ENCODE measurements at regions not wholly inside any gene's neighbourhood (a gene's known extent, or its start where the extent isn't known, plus 50 kb on each side); places are given as distances from the start of the nearest gene placed in this dataset.

DNA sequence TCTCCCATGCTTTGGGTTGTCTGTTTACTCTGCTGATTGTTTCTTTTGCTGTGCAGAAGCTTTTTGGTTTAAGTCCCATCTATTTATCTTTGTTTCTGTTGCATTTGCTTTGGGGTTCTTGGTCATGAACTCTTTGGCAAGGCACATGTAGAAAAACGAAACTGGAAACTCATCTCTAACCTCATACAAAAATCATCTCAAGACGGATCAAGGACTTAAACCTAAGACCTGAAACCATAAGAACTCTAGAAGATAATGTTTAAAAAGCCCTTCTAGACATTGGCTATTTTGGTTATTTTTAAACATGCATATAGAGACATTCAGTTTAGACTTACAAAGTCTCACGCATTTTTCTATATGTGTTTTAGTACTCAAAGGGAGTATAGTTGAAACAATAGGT is 1164.3 kb upstream of the GYPC start:
- DNase-seq (ENCODE audit: low read depth in 3 of 3): no peak

DNA sequence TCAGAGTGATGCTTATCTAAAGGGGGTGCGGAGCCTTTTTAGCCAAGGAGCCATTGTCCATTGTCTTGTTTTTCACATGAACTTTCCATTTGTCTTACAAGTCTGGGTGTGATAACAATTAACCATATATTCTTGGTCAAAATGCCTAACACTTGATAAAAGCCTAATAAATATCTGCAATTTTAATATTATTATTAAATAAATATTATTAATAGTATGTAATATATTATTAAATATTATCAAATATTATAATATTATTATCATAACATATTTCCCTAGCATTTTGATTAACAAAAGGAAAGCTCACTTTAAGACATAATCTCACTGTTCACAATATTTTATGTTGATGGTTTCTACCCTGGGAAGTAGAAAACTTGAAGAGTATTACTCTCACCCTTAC is 1143.6 kb upstream of the GYPC start:
- DNase-seq (ENCODE audit: low read depth in 3 of 3): no peak

DNA sequence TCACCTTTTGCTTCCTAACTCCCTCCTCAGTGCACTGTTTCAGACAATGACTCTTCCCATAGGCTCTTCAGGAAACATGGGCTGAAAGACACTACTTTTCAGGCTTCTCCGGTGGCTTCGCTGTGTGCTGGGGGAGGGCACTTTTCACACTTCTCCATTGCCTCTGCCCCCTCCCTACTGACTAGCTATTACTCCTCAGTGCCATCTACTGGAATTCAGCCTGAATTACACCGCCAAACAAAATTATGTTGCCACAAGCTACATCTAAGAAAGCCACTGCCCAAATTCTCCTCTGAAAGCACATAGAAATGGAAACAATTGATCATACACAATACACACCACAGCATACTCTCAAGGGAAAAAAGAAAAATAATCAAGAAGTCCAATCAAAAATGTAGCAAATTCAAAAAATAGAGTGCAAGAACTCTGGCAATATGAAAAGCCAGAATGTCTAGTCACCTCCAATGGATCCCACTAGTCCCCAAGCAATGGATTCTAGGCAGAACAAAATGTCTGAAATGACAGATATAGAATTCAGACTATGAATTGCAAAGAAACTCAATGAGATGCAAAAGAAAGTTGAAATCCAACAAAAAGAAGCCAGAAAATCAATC is 1139.4 kb upstream of the GYPC start:
- no peak for DNase-seq (ENCODE audit: low read depth in 3 of 3)

DNA sequence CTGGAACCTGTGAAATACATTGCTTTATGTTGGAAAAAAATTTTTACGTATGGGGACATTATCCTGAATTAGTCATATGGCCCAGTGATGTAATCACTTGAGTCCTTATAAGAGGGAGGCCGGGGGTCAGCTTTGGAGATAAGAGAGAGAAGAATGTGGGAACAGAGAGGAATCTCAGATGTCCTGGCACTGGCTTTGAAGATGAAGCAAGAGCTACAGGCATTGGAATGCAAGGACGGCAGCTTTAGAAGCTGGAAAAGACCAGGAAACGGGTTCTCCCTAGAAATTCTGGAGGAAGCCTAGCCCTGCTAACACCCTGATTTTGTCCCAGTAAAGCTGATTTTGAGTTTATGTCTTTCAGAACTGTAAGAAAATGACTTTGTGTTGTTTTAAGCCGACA is 1129.9 kb upstream of the GYPC start:
- DNase-seq (ENCODE audit: low read depth in 3 of 3): no peak

DNA sequence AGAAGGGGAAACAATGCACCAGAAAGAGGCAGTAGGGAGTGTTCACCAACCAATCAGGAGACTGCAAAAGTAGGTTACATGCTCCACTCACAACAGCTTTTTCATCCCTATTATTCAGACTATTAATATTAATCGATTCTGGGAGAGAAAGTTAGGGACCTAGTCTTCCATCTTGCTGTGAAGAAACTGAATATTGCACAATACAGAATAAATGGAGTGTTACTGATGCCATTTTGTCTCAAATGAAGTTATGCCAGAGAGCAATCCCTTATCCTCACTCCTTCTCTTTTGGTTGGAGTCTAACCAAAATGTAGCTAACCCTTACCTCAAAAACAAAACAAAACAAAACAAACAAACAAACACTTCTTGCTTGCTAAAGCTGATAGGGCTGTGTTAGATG is 1120.9 kb upstream of the GYPC start:
- no peak for DNase-seq (ENCODE audit: low read depth in 3 of 3)

DNA sequence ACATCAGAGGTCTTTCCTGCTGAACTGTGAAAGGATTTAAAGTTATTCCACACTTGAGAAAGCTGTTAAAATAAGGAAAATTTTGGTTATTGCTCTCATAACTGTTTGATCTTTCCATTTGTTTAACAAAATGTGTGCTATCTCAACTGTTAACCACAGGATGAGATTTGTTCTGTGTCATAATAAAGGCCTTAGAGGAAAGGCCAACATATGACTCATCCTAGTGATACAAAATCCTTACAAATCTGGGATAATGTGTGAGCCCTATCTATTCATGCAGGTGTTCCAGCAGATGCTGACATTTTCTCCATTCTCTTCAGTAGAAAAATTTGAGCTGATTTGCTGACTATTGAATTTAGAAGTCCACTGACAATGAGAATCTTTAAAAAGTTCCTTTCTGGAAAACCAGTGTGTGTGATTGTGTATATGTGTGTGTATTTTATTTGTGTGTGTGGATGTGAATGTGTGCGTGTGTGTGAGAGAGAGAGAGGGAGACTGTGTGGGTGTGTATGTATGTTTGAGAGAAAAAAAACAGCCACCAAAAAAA is 1111.9 kb upstream of the GYPC start:
- no peak for DNase-seq (ENCODE audit: low read depth in 3 of 3)

DNA sequence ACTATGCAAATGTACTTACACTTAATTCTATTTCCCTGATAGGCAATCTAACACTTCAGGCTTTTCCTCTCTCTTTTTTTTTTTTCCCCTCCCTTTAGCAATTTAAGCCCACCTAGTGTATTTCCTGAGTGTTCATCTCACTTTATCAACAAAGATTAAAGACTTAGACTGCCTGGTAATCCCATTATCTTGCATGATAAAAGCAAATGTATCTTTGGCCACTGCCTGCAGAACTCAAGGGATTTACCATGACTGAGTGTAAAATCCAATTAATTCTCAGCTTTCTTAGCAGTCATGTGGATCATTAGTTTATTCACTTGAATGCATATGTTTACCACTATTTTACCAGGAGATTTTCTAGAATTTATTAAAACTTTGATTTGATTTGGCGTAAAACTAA is 1102.2 kb upstream of the GYPC start:
- no peak for DNase-seq (ENCODE audit: low read depth in 3 of 3)

DNA sequence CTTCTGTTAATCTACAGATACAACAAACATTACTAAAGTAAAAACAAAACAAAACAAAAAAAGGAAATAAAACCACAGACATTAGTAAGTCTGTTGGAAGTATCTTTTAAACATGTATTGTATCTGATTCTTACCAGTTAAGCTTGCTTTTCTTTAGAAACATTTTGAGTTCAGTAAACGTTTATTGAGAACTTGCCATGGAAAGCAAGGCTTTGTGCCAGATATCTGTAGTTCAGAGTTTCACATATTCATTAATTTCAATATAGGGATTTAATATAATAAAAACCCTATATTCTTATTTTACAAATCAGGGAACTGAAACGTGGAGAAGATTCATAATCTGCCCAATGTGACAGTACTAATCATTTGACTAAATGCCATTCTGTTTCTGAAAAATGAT is 1101.0 kb upstream of the GYPC start:
- DNase-seq (ENCODE audit: low read depth in 3 of 3): no peak

DNA sequence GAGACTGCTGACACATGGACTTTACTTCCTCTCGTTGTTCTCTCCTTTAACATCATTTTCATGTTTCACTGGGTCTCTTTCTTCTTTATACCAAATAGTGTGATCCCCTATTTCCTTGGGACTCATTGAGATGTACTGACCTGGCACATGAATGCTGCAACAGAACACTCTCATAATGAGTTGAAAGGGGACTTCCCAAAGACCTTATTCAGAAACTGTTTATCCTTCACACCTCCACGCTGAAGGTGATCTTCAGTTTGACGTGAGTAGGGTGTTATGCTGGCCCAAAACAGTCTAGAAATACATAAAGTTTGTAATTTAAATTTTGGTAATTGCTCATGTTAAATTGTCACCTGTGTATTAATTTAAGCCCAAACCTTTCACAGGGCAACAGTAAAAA is 1096.8 kb upstream of the GYPC start:
- no peak for DNase-seq (ENCODE audit: low read depth in 3 of 3)

DNA sequence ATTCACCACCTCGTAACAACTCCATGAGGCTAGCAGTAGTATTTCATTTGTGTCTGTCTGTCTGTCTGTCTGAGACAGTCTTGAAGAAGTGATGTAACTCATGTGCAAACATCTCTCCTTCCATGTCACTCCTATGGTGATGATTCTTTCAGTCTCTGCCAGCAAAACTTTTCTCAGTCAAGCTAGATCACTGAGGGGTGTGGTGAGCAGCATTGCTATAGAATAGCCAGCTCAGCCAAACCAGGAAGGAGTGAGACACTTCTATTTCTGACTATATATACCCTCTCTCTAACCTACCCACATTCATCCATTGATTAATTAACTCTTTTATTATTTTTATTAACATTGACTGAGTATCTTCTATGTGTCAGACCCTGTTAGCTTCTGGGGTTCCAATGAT is 1095.1 kb upstream of the GYPC start:
- DNase-seq (ENCODE audit: low read depth in 3 of 3): no peak

DNA sequence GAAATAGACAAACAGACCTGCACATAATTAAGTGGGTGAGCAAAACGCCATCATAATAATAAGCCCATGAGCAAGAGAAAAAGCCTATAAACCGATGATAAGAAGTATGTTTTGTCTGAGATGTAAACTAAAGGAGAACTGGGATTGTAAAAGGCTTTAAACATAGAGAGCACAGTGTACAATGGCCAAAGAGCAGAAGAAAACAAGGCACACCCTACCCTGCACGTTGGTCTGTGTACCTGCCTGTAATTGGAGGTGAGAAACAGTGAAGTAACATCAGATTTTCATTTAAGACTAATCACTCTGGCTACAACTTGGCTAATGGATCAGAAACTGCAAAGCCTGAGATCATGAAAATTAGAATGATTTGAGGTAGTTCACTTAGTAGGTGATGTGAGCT is 1094.7 kb upstream of the GYPC start:
- no peak for DNase-seq (ENCODE audit: low read depth in 3 of 3)

DNA sequence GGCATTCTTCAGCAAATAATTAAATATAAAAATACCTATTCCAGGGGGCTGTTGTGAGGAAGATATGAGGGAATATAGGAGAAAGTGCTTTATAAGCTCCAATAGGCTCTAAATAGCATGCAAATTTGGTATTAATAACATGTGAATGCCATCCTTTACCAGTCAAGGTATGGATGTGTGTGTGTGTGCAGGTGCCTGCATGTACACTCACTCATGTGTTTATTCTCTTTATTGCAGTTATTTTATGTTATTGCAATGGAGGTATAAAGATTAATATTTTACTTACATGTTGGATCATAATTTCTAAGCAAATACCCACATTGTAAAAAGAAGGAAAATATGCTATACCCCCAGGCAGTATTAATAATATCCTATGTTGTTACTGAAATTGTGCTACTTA is 1093.0 kb upstream of the GYPC start:
- DNase-seq (ENCODE audit: low read depth in 3 of 3): no peak

DNA sequence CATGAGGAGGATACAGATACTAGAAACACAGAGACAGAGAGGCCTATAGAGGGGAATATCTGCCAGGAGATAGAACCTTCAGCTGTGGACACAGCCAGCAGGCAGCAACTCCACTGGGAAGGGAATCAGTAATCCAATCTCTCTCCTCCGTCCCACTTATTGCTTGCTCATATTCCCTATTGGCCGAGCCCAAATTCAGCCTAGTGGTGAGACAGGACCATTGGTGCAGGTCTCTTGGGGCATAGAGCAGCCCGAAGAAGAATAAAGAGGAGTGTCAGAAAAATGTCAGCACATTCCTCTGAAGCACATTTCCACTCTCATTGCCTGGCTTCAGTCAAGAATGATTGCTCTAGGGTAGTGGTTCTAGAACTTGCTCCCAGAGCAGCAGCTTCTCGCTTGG is 1091.5 kb upstream of the GYPC start:
- no peak for DNase-seq (ENCODE audit: low read depth in 3 of 3)

DNA sequence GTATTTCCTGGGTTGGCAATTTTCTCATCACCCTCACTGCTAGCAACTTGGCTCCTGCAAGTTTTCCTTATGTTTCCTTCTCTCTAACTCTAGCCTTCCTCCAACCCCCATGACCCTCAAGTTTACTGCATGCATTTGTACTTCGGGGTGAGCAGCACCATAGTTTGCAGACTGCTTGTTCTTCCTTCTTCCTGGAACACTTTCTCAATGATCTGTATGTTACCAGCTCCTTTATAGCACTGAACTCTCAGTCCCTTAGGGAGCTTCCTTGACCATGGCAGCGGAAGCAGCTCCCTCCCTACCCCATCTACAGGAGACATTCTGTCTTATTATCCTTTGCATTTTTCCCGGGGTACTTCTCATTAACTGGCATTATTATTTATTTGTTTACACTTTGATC is 1089.5 kb upstream of the GYPC start:
- DNase-seq (ENCODE audit: low read depth in 3 of 3): no peak

DNA sequence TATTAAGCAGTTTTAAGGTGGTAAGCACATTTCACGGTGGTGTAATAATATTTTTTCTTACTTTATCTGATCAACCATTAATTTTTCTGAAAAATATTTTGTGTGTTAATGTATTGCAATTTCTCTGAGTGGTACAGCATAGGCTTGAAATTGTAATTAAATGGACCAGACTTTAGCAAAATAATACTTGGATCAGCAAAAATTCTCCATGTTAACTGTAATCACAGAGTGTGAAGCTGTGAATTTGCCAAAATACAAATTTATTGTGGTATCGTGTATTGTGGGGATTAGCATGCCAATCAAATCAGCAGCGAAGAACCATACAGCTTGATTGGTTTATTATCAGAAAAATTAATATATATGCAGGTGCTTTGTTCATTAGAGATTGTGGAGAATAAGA is 1088.9 kb upstream of the GYPC start:
- no peak for DNase-seq (ENCODE audit: low read depth in 3 of 3)

DNA sequence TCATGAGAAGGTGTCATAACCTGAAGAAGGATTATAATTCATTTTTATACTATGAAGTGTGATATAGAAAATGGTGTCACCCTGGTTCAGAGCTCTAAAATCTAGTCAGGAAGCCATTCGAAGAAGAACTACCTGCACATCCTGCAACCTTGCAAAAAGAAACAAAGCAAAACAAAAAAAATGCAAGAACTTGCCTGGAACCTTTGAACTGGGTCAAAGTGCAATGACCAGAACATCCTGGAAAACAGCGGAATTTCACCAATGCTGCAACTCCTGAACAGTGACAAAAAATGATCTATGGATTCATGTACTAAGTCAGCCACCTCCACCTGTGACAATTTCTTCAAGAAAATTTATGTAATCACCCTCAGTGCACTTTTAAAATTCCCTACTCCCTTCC is 1083.3 kb upstream of the GYPC start:
- no peak for DNase-seq (ENCODE audit: low read depth in 3 of 3)

DNA sequence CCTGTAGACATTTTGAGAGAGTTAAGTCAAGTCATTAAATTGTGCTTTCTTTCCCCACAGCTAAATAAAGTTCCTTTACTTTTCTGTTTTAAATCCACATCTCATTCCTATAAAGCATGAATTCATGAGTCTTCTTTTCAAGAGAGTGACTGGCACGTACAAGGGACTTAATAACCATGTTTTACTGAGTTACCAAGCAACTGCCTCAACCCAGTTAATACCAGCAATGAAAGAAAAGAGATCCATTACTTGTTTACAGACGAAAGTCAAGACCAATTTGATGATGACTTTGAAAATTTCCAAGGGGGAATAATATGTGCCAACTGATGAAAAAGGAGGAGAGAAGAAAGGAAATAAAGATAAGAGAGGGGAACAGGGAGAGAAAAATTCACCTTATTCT is 1082.5 kb upstream of the GYPC start:
- DNase-seq (ENCODE audit: low read depth in 3 of 3): no peak

DNA sequence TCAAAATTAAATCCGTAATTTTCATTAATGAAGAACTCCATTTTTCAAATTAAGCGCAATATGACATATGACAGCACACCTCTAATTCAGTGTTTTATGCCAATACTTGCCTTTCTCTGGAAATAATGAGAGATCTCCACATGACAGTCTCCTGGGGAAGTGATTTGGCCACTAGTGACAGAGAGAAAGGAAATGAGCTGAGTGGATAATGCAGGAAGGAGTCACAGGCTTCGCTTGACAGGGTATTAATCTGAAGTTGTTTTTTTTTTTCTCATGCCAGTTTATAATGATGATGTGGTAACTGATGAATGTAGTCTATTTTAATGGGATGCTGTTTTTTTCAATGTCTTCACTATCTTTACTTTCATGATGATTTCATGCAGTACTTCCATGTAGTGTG is 1079.4 kb upstream of the GYPC start:
- no peak for DNase-seq (ENCODE audit: low read depth in 3 of 3)

DNA sequence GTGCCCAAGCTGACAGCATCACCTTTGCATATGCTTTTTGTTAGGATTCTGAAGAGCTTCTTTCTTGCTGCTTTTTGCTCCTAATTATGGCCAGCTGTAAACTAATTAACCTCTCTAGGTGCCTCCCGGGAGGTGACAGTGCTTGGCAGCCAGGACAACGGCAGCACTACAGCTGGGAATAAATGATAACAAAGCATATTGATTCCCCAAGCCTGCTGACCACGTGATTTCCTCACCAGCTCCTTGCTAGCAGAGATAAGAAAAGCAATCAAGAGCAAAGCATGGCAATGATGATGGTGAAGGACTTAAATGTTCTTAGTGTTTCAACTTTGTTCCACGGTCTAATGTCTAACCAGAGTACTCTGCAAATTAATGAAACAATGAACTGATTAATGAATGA is 1074.4 kb upstream of the GYPC start:
- DNase-seq (ENCODE audit: low read depth in 3 of 3): no peak

DNA sequence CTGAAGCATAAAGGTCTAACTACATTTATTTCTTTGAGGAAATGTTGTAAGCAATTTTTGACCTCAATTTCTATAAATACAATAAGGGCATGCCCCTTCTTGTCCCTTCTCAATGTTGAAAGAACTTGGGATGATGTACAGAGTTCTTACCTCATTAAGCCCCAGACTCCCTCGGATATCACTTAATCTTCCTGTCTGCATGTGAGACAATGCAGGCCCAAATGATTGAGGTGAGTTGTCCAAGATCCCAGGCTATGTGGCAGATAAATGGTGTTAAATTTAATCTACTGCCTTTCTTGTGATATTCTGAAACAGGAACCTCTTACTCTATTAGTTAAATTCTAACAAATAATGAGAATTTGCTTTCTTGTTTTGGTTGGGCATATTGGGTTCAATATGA is 1073.4 kb upstream of the GYPC start:
- no peak for DNase-seq (ENCODE audit: low read depth in 3 of 3)

DNA sequence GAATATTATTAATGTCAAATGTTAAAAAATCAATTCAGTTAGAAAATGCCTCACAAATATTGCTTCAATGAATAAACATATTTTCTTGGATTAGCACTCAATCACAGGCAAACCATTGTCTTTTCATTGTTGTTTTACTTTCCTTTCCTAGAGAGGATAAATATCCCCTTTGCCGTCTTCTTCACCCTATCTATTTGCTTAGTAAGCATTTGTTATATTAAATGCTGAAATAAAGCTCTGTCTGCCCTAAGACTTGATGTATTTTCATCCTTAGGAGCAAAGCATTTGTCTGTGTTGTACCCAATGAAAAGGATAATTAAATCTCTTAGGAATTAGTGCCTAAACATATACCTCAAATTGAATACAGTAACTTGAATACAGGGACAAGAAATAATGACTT is 1071.2 kb upstream of the GYPC start:
- no peak for DNase-seq (ENCODE audit: low read depth in 3 of 3)

DNA sequence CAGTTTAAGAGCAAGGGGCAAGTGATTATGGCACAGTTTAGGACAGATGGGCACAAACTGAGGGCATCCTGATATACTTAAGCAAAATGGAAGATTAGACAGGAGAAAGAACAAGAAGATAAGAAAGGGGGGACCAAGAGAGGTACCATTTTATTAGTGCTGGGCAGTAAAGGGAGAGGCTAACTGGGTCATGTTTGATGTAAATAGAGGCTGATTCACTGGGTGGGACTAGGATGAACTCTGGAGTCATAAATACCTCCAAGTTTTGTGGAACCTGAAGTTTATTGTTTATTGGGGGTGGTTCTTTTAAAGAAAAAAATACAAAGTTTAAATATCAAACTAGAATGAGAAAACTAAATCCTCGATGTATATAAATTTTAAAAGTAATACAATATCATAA is 1067.2 kb upstream of the GYPC start:
- no peak for DNase-seq (ENCODE audit: low read depth in 3 of 3)

DNA sequence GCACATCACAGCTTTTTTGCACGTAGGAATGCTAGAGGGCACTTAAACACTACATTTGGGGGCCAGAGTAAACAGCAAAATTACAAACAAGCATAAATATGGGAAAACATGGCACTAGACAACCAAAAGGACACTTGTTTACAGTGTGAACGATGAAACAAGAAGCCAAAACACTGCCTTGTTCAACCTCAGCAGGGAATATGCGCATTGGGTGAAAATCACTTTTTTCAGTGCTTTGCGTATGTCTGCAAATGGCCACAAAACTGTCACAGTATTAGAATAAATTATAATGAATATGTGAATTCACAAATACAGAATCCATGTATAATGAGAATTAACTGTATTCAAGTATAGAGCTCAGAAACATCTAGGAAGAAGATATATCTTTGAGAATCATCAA is 1064.0 kb upstream of the GYPC start:
- DNase-seq (ENCODE audit: low read depth in 3 of 3): no peak

DNA sequence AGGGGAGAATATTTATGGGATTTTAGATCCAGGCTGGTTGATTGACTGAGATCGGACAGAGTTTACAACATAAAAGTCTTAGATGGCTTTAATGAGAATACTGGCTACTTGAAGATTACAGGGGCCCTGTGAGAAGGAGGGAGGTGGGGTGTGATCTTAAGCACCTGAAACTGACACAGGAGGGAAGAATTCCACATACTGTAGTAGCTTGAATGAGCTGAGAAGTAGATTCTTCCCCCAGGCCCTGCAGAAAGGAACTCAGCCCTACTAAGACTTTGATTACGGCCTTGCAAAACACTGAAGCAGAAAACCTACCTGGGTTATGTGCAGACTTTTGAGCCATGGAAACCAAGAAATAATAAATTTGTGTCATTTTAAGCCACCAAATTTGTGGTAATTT is 1062.9 kb upstream of the GYPC start:
- no peak for DNase-seq (ENCODE audit: low read depth in 3 of 3)

DNA sequence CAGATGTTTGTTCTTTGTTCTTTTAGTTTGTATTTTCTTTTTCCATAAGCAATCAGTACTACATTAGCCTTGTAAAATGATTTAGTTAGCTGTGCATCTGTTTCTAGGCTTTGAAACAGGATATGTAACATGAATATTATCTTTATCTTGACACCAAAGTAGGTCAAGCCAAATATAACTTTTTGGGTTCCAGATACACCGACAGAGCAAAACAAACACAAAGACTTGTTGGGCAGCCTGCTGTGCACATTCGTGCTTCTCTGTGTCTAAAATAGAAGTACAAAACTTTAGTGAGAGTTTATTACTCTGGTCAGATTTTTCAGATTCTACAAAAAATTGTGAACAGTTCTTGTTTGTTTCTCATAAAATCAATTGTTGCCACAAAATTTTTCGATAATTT is 1059.3 kb upstream of the GYPC start:
- DNase-seq (ENCODE audit: low read depth in 3 of 3): no peak
